Colonic mucosa (tissue), 4 donors: ENCODE measurements at regions not wholly inside any gene's neighbourhood (a gene's known extent, or its start where the extent isn't known, plus 50 kb on each side); places are given as distances from the start of the nearest gene placed in this dataset.

Experiments used
- DNase-seq: peaks from one replicate; pipeline ENCODE4 v3.0.0-alpha.2; 2020
- H3K27ac ChIP-seq: fragments of 200-600 bp; one replicate; pipeline ENCODE4 v1.8.0; 2021
- H3K27me3 ChIP-seq: fragments of 200-600 bp; one replicate; pipeline ENCODE4 v1.8.0; 2021
- H3K36me3 ChIP-seq: fragments of 200-600 bp; one replicate; pipeline ENCODE4 v1.8.0; 2021
- H3K4me1 ChIP-seq: fragments of 200-600 bp; one replicate; pipeline ENCODE4 v1.8.0; 2021; ENCODE audit warnings: mild to moderate bottlenecking
- H3K4me3 ChIP-seq: fragments of 200-600 bp; one replicate; pipeline ENCODE4 v1.8.0; 2021
- H3K9ac ChIP-seq, 2 donors: one replicate each; pipeline ENCODE4 v1.7.0; 2013; ENCODE audit warnings: control low read depth in 2 of 2, low read depth in 2 of 2, low read length in 2 of 2
- H3K9me3 ChIP-seq: fragments of 200-600 bp; one replicate; pipeline ENCODE4 v1.8.0; 2021
- intact Hi-C: fragments of 100-400 bp; cut with DNase I; formaldehyde crosslinking; loops from one replicate; pipeline ENCODE4 v1.14.1; 2022
- TF ChIP-seq, protein P1 (sequence below): fragments of 200-600 bp; IDR thresholded peaks from one replicate; pipeline ENCODE4 v1.8.0; 2022; ENCODE audit warnings: antibody characterized with exemption, mild to moderate bottlenecking
- donor health status: healthy.
- donor health status: DM: no; HTN: no; CAD: no.
- donor health status: DM: no; HTN: no; CAD: no.

DNA sequence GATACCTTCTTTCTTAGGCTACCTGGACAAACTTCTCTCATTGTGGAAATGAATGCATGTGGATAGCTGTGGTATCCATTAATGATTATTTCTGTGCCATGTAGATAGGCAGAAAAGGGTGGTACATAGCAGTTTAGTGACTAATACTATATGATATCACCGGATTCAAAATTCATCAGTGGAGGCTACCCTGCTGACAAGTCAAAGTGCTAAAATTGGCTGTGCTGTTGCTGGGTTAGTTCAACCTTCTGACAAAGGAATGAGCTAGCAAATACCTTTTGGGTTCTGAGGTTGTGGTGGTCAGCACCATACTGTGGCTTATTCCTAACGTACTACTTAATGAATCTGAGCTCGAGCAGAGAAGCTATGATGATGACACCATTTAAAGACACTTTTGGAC is 109.1 kb downstream of the TFAP2B start:
- intact Hi-C loops, result no loop called here
- Histone ChIP-seq H3K36me3 (no peaks in the 10 kb centered on the region), H3K9ac (no peak overlapping the region), H3K4me1 (no peaks in the 10 kb centered on the region), H3K9me3 (no peaks in the 10 kb centered on the region), H3K27ac (no peak overlapping the region), H3K4me3 (no peak overlapping the region), H3K27me3 (no peaks in the 10 kb centered on the region)
- TF ChIP-seq, protein P1, sequence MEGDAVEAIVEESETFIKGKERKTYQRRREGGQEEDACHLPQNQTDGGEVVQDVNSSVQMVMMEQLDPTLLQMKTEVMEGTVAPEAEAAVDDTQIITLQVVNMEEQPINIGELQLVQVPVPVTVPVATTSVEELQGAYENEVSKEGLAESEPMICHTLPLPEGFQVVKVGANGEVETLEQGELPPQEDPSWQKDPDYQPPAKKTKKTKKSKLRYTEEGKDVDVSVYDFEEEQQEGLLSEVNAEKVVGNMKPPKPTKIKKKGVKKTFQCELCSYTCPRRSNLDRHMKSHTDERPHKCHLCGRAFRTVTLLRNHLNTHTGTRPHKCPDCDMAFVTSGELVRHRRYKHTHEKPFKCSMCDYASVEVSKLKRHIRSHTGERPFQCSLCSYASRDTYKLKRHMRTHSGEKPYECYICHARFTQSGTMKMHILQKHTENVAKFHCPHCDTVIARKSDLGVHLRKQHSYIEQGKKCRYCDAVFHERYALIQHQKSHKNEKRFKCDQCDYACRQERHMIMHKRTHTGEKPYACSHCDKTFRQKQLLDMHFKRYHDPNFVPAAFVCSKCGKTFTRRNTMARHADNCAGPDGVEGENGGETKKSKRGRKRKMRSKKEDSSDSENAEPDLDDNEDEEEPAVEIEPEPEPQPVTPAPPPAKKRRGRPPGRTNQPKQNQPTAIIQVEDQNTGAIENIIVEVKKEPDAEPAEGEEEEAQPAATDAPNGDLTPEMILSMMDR, result no peak
- no peak for DNase-seq

DNA sequence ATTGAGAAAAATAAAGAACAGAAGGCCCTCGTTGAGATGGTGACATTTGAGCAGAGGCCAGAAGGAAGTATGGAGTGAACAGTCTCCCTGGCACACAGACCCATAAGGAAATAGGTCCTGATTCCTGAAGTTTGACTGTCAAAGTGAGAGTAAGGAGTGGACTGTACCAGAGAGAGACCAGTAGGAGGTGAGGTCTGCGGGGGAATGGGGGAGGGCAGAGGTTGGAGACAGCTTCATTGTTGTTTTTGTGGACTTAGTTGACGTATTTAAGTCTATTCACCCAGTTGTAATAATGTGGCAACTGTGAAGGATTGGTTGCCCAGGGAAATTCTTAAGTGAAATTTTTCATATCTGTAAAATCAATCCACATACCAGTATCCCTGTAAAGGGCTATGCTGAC is 110.7 kb downstream of the TFAP2B start:
- Histone ChIP-seq H3K4me1 (no peaks in the 10 kb centered on the region), H3K9me3 (no peaks in the 10 kb centered on the region), H3K36me3 (no peaks in the 10 kb centered on the region), H3K27me3 (no peaks in the 10 kb centered on the region), H3K27ac (no peak overlapping the region), H3K9ac (no peak overlapping the region), H3K4me3 (no peak overlapping the region)
- intact Hi-C loops, result no loop called here
- DNase-seq, result no peak
- TF ChIP-seq, protein P1, result no peak

DNA sequence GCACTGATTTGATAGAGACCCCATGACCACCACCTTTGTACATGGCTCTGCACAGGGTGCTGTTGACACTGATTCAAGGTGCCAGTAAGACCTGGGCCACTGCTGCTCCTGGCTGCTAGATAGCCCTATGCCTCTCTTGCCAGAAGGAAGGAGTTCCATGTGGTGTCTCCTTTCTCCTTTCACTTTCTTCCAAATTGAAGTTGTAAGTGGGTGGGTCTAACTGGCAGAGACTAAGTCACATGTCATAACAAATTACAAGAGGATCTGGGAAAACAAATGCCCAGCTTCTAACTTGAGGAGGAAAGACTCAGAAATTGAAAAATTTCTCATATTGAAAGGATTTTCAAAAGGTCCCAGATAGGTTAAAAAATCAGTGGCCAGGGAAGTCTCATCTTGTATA is 116.8 kb downstream of the TFAP2B start:
- TF ChIP-seq, protein P1, result no peak
- H3K27me3 ChIP-seq, result no peaks in the 10 kb centered on the region
- intact Hi-C loops, result no loop called here
- H3K4me3 ChIP-seq, result no peak overlapping the region
- no peak for DNase-seq
- H3K27ac ChIP-seq, result no peak overlapping the region
- no peaks in the 10 kb centered on the region for H3K9me3 ChIP-seq
- no peaks in the 10 kb centered on the region for H3K4me1 ChIP-seq
- no peaks in the 10 kb centered on the region for H3K36me3 ChIP-seq
- no peak overlapping the region for H3K9ac ChIP-seq

DNA sequence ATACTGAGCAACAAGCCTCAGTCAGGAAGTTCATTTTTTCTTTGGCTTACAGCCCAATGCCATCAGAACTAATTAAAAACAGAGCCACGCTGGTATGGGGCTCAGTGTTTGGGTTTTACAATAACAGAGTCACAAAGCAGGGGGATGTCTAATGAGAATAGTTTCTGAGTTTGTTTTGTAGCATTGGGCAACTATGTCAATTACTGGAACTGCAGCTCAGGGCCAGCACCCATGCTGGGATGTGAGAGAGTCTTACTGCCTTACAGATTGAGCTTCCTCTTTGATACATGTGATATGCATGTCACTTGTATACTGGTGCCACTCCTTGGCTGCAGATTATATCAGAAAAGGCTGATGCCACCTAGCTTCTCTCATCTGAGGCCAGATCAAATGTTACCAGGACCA is 117.6 kb downstream of the TFAP2B start:
- Histone ChIP-seq H3K27me3 (no peaks in the 10 kb centered on the region), H3K9me3 (no peaks in the 10 kb centered on the region), H3K27ac (no peak overlapping the region), H3K9ac (no peak overlapping the region), H3K4me3 (no peak overlapping the region), H3K36me3 (no peaks in the 10 kb centered on the region), H3K4me1 (no peaks in the 10 kb centered on the region)
- no peak for DNase-seq
- TF ChIP-seq, protein P1, result no peak
- intact Hi-C loops, result no loop called here

DNA sequence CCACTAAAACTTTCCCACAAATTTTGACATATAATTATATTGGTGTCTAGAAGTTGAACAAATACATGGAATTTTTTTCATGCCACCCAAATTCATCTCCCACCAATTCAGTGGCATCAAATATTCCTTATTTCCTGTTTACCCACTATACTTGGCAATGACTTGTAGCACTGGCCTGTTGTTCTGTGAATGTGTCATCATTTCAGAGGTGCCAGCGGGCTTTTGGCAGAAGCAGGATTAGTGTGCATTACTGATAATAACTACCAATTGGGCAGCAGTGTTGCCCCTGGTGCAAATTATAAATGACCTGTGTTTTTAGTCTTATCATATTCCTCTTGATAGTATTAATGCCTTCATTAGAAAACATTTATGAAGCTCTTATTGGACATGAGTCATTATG is 121.3 kb downstream of the TFAP2B start:
- TF ChIP-seq, protein P1, result no peak
- Histone ChIP-seq H3K9me3 (no peaks in the 10 kb centered on the region), H3K27ac (no peak overlapping the region), H3K9ac (no peak overlapping the region), H3K4me3 (no peak overlapping the region), H3K27me3 (no peaks in the 10 kb centered on the region), H3K4me1 (no peaks in the 10 kb centered on the region), H3K36me3 (no peaks in the 10 kb centered on the region)
- no peak for DNase-seq
- intact Hi-C loops, result no loop called here

DNA sequence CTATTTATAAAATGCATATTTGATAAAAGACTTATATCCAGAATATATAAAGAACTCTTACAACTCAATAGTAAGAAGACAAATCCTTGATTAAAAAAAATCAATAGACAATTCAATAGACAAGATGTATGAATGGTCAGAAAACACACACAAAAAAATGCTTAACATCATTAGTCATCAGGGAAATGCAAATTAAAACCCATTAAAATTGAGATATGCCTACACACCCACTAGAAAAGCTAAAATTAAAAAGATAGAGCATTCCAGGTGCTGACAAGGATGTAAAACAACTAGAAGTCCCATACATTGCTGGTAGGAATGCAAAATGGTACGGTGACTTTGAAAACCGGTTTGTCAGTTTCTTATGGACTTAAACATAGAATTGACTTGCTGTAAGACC is 127.1 kb downstream of the TFAP2B start:
- H3K27me3 ChIP-seq, result no peaks in the 10 kb centered on the region
- TF ChIP-seq, protein P1, result no peak
- intact Hi-C loops, result no loop called here
- H3K4me1 ChIP-seq, result no peaks in the 10 kb centered on the region
- H3K9ac ChIP-seq, result no peak overlapping the region
- no peak for DNase-seq
- H3K27ac ChIP-seq, result no peak overlapping the region
- H3K4me3 ChIP-seq, result no peak overlapping the region
- no peaks in the 10 kb centered on the region for H3K36me3 ChIP-seq
- no peaks in the 10 kb centered on the region for H3K9me3 ChIP-seq
